ENCODE measurements at regions not wholly inside any gene's neighbourhood (a gene's known extent, or its start where the extent isn't known, plus 50 kb on each side); places are given as distances from the start of the nearest gene placed in this dataset.

- H3K79me2 ChIP-seq (ENCODE audit: control insufficient read depth, insufficient read depth, low read length): no peaks in the 10 kb centered on the region
- peak overlapping the region; percentile 50 for H2AK5ac ChIP-seq (ENCODE audit: low read length)
- no peak overlapping the region for H3K18ac ChIP-seq (ENCODE audit: low read length)
- H3K79me1 ChIP-seq (ENCODE audit: low read length): no peaks in the 10 kb centered on the region
- no peak overlapping the region for H2BK5ac ChIP-seq (ENCODE audit: low read length)
- H2BK15ac ChIP-seq (replicated peaks; ENCODE audit: low read depth): no peak overlapping the region
- no peak overlapping the region for H3K27ac ChIP-seq (ENCODE audit: low read depth, low read length)
- H3K4ac ChIP-seq (ENCODE audit: low read depth, low read length): no peak overlapping the region
- no peak overlapping the region for H3K4me2 ChIP-seq (ENCODE audit: low read length)
- H4K5ac ChIP-seq (ENCODE audit: low read length): no peak overlapping the region
- no peak overlapping the region for H2BK120ac ChIP-seq (ENCODE audit: low read depth, low read length)
- no peak for DNase-seq
- WGBS (ENCODE audit: extremely low coverage, insufficient coverage, low lambda C conversion rate): no CpG with 5 or more reads among the region's 3 CpGs
- H3K56ac ChIP-seq (ENCODE audit: low read length): no peak overlapping the region
- no peak overlapping the region for H4K8ac ChIP-seq (ENCODE audit: low read depth, low read length)
- H3K27me3 ChIP-seq (ENCODE audit: insufficient read depth, low read length, poor library complexity): no peaks in the 10 kb centered on the region
- H3K4me3 ChIP-seq (ENCODE audit: low read length): no peak overlapping the region
- H3K4me1 ChIP-seq (ENCODE audit: control insufficient read depth, low read depth, low read length): peaks cover 3% of the 10 kb centered on the region
- H3K36me3 ChIP-seq (ENCODE audit: control insufficient read depth, insufficient read depth, low read length): no peaks in the 10 kb centered on the region
- H3K23ac ChIP-seq (ENCODE audit: low read length): no peak overlapping the region
- no peak overlapping the region for H3K9ac ChIP-seq (ENCODE audit: low read length)
Observed at GRCh38 chr5:142397178-142397577, 72.4 kb upstream of the SPRY4 start.

- no peaks in the 10 kb centered on the region for H3K79me1 ChIP-seq (ENCODE audit: low read length)
- H3K79me2 ChIP-seq (ENCODE audit: control insufficient read depth, insufficient read depth, low read length): no peaks in the 10 kb centered on the region
- H3K23ac ChIP-seq (ENCODE audit: low read length): no peak overlapping the region
- H4K8ac ChIP-seq (ENCODE audit: low read depth, low read length): no peak overlapping the region
- DNase-seq: no peak
- no peak overlapping the region for H3K27ac ChIP-seq (ENCODE audit: low read depth, low read length)
- H3K36me3 ChIP-seq (ENCODE audit: control insufficient read depth, insufficient read depth, low read length): no peaks in the 10 kb centered on the region
- H2BK120ac ChIP-seq (ENCODE audit: low read depth, low read length): no peak overlapping the region
- no peak overlapping the region for H2AK5ac ChIP-seq (ENCODE audit: low read length)
- H3K9ac ChIP-seq (ENCODE audit: low read length): no peak overlapping the region
- H3K18ac ChIP-seq (ENCODE audit: low read length): no peak overlapping the region
- H3K56ac ChIP-seq (ENCODE audit: low read length): no peak overlapping the region
- H2BK5ac ChIP-seq (ENCODE audit: low read length): no peak overlapping the region
- no peak overlapping the region for H3K4me3 ChIP-seq (ENCODE audit: low read length)
- H3K4ac ChIP-seq (ENCODE audit: low read depth, low read length): no peak overlapping the region
- H3K4me1 ChIP-seq (ENCODE audit: control insufficient read depth, low read depth, low read length): peaks cover 3% of the 10 kb centered on the region
- no CpG with 5 or more reads among the region's 2 CpGs for WGBS (ENCODE audit: extremely low coverage, insufficient coverage, low lambda C conversion rate)
- H3K4me2 ChIP-seq (ENCODE audit: low read length): no peak overlapping the region
- no peak overlapping the region for H4K5ac ChIP-seq (ENCODE audit: low read length)
- H3K27me3 ChIP-seq (ENCODE audit: insufficient read depth, low read length, poor library complexity): no peaks in the 10 kb centered on the region
- H2BK15ac ChIP-seq (replicated peaks; ENCODE audit: low read depth): no peak overlapping the region
Observed at GRCh38 chr5:142396436-142397038, 71.7 kb upstream of the SPRY4 start.

- no peak overlapping the region for H3K56ac ChIP-seq (ENCODE audit: low read length)
- H3K23ac ChIP-seq (ENCODE audit: low read length): no peak overlapping the region
- no peak overlapping the region for H3K18ac ChIP-seq (ENCODE audit: low read length)
- no peak overlapping the region for H3K9ac ChIP-seq (ENCODE audit: low read length)
- H3K36me3 ChIP-seq (ENCODE audit: control insufficient read depth, insufficient read depth, low read length): no peaks in the 10 kb centered on the region
- no peak overlapping the region for H2BK5ac ChIP-seq (ENCODE audit: low read length)
- no peak overlapping the region for H3K27ac ChIP-seq (ENCODE audit: low read depth, low read length)
- no peaks in the 10 kb centered on the region for H3K27me3 ChIP-seq (ENCODE audit: insufficient read depth, low read length, poor library complexity)
- H3K4me2 ChIP-seq (ENCODE audit: low read length): no peak overlapping the region
- H3K4ac ChIP-seq (ENCODE audit: low read depth, low read length): no peak overlapping the region
- no peak overlapping the region for H4K8ac ChIP-seq (ENCODE audit: low read depth, low read length)
- H2BK120ac ChIP-seq (ENCODE audit: low read depth, low read length): no peak overlapping the region
- H3K79me2 ChIP-seq (ENCODE audit: control insufficient read depth, insufficient read depth, low read length): no peaks in the 10 kb centered on the region
- WGBS (ENCODE audit: extremely low coverage, insufficient coverage, low lambda C conversion rate): no CpG with 5 or more reads among the region's 4 CpGs
- peaks cover 7% of the 10 kb centered on the region for H3K4me1 ChIP-seq (ENCODE audit: control insufficient read depth, low read depth, low read length)
- no peaks in the 10 kb centered on the region for H3K79me1 ChIP-seq (ENCODE audit: low read length)
- no peak overlapping the region for H2BK15ac ChIP-seq (replicated peaks; ENCODE audit: low read depth)
- DNase-seq: no peak
- no peak overlapping the region for H3K4me3 ChIP-seq (ENCODE audit: low read length)
- H4K5ac ChIP-seq (ENCODE audit: low read length): no peak overlapping the region
- H2AK5ac ChIP-seq (ENCODE audit: low read length): no peak overlapping the region
Observed at GRCh38 chr5:142395334-142395733, 70.5 kb upstream of the SPRY4 start.

- H3K36me3 ChIP-seq (ENCODE audit: control insufficient read depth, insufficient read depth, low read length): no peaks in the 10 kb centered on the region
- no peak overlapping the region for H3K23ac ChIP-seq (ENCODE audit: low read length)
- H3K4me2 ChIP-seq (ENCODE audit: low read length): no peak overlapping the region
- no peak overlapping the region for H4K8ac ChIP-seq (ENCODE audit: low read depth, low read length)
- H2BK15ac ChIP-seq (replicated peaks; ENCODE audit: low read depth): no peak overlapping the region
- H3K56ac ChIP-seq (ENCODE audit: low read length): peak overlapping the region; percentile 80
- no CpG with 5 or more reads among the region's 8 CpGs for WGBS (ENCODE audit: extremely low coverage, insufficient coverage, low lambda C conversion rate)
- peak overlapping the region; percentile 20 for H2BK5ac ChIP-seq (ENCODE audit: low read length)
- H3K27ac ChIP-seq (ENCODE audit: low read depth, low read length): no peak overlapping the region
- H3K18ac ChIP-seq (ENCODE audit: low read length): no peak overlapping the region
- no peak overlapping the region for H4K5ac ChIP-seq (ENCODE audit: low read length)
- no peak for DNase-seq
- H3K27me3 ChIP-seq (ENCODE audit: insufficient read depth, low read length, poor library complexity): no peaks in the 10 kb centered on the region
- H2BK120ac ChIP-seq (ENCODE audit: low read depth, low read length): no peak overlapping the region
- peaks cover 16% of the 10 kb centered on the region for H3K4me1 ChIP-seq (ENCODE audit: control insufficient read depth, low read depth, low read length)
- no peak overlapping the region for H3K4me3 ChIP-seq (ENCODE audit: low read length)
- no peaks in the 10 kb centered on the region for H3K79me2 ChIP-seq (ENCODE audit: control insufficient read depth, insufficient read depth, low read length)
- H3K4ac ChIP-seq (ENCODE audit: low read depth, low read length): no peak overlapping the region
- no peak overlapping the region for H3K9ac ChIP-seq (ENCODE audit: low read length)
- no peaks in the 10 kb centered on the region for H3K79me1 ChIP-seq (ENCODE audit: low read length)
- H2AK5ac ChIP-seq (ENCODE audit: low read length): peak overlapping the region; percentile 81
Observed at GRCh38 chr5:142391058-142391845, 66.4 kb upstream of the SPRY4 start.

- H3K4me3 ChIP-seq (ENCODE audit: low read length): no peak overlapping the region
- no peak for DNase-seq
- peak overlapping the region; percentile 3 for H3K56ac ChIP-seq (ENCODE audit: low read length)
- no peaks in the 10 kb centered on the region for H3K27me3 ChIP-seq (ENCODE audit: insufficient read depth, low read length, poor library complexity)
- H3K36me3 ChIP-seq (ENCODE audit: control insufficient read depth, insufficient read depth, low read length): no peaks in the 10 kb centered on the region
- H3K4me2 ChIP-seq (ENCODE audit: low read length): no peak overlapping the region
- H3K9ac ChIP-seq (ENCODE audit: low read length): peak overlapping the region; percentile 3
- no peak overlapping the region for H2AK5ac ChIP-seq (ENCODE audit: low read length)
- H3K79me1 ChIP-seq (ENCODE audit: low read length): no peaks in the 10 kb centered on the region
- H2BK15ac ChIP-seq (replicated peaks; ENCODE audit: low read depth): no peak overlapping the region
- H2BK5ac ChIP-seq (ENCODE audit: low read length): no peak overlapping the region
- H3K23ac ChIP-seq (ENCODE audit: low read length): no peak overlapping the region
- no peak overlapping the region for H4K5ac ChIP-seq (ENCODE audit: low read length)
- H3K4ac ChIP-seq (ENCODE audit: low read depth, low read length): peak overlapping the region; percentile 56
- H3K4me1 ChIP-seq (ENCODE audit: control insufficient read depth, low read depth, low read length): peaks cover 17% of the 10 kb centered on the region
- no peak overlapping the region for H4K8ac ChIP-seq (ENCODE audit: low read depth, low read length)
- peak overlapping the region; percentile 46 for H3K27ac ChIP-seq (ENCODE audit: low read depth, low read length)
- no CpG with 5 or more reads among the region's 3 CpGs for WGBS (ENCODE audit: extremely low coverage, insufficient coverage, low lambda C conversion rate)
- H2BK120ac ChIP-seq (ENCODE audit: low read depth, low read length): peak overlapping the region; percentile 30
- peak overlapping the region; percentile 54 for H3K18ac ChIP-seq (ENCODE audit: low read length)
- H3K79me2 ChIP-seq (ENCODE audit: control insufficient read depth, insufficient read depth, low read length): no peaks in the 10 kb centered on the region
Observed at GRCh38 chr5:142390334-142390733, 65.5 kb upstream of the SPRY4 start.

Data from mesendoderm (in vitro differentiated cells).